ENCODE measurements at regions not wholly inside any gene's neighbourhood (a gene's known extent, or its start where the extent isn't known, plus 50 kb on each side); places are given as distances from the start of the nearest gene placed in this dataset.

DNA sequence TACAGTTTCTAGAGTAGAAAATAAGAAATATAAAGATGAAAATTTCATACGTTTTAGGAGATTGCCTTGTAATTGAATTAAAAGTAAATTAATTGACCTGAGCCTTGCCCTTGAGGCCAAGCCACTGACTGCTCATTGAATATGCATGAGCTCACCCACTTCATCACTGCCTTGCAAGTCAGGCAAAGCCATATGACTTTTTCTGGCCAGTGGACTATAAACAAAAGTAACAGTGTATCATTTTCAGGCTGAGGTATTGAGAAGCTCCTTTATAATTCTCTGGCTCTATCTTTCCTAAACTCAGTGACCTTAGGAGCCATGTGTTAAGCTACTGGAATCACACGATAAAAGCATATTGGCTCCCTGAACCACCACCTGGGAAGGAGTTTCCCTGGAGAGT lies 369.3 kb downstream of the NUAK1 start:
- TF ChIP-seq EZH2 (IDR thresholded peaks at IDR 0.05; ENCODE audit: borderline replicate concordance, low read length), result no peak
- H2AFZ ChIP-seq (ENCODE audit: low read length), result no peak overlapping the region

GRCh38 chr12:105773471-105773870 lies 365.3 kb downstream of the NUAK1 start:
- TF ChIP-seq, protein P1, sequence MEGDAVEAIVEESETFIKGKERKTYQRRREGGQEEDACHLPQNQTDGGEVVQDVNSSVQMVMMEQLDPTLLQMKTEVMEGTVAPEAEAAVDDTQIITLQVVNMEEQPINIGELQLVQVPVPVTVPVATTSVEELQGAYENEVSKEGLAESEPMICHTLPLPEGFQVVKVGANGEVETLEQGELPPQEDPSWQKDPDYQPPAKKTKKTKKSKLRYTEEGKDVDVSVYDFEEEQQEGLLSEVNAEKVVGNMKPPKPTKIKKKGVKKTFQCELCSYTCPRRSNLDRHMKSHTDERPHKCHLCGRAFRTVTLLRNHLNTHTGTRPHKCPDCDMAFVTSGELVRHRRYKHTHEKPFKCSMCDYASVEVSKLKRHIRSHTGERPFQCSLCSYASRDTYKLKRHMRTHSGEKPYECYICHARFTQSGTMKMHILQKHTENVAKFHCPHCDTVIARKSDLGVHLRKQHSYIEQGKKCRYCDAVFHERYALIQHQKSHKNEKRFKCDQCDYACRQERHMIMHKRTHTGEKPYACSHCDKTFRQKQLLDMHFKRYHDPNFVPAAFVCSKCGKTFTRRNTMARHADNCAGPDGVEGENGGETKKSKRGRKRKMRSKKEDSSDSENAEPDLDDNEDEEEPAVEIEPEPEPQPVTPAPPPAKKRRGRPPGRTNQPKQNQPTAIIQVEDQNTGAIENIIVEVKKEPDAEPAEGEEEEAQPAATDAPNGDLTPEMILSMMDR (IDR thresholded peaks at IDR 0.05; ENCODE audit: low read length), result no peak
- no peak for TF ChIP-seq EZH2 (IDR thresholded peaks at IDR 0.05; ENCODE audit: borderline replicate concordance, low read length)
- Histone ChIP-seq H4K20me1 (ENCODE audit: insufficient read depth, low read length) (no peaks in the 10 kb centered on the region), H3K27me3 (ENCODE audit: insufficient read depth, low read length) (no peaks in the 10 kb centered on the region), H2AFZ (ENCODE audit: low read length) (no peak overlapping the region), H3F3A (ENCODE audit: insufficient read depth, low read length) (no peaks in the 10 kb centered on the region), H3K9me2 (ENCODE audit: low read depth, low read length) (no peaks in the 10 kb centered on the region), H3K27ac (ENCODE audit: low read depth, low read length, poor library complexity, severe bottlenecking) (no peak overlapping the region), H3K9ac (ENCODE audit: low read length) (no peak overlapping the region), H3K9me3 (ENCODE audit: low read length) (no peaks in the 10 kb centered on the region), H3K4me1 (ENCODE audit: insufficient read depth, low read length, severe bottlenecking) (no peaks in the 10 kb centered on the region), H3K36me3 (ENCODE audit: insufficient read depth, low read length) (no peaks in the 10 kb centered on the region), H3K4me2 (ENCODE audit: low read length) (no peak overlapping the region), H3K4me3 (ENCODE audit: low read depth, low read length, poor library complexity, severe bottlenecking) (no peak overlapping the region), H3K79me2 (ENCODE audit: insufficient read depth, low read length) (no peaks in the 10 kb centered on the region)

More for the DNA sequence above, 369.3 kb downstream of the NUAK1 start:
- Histone ChIP-seq H3K36me3 (ENCODE audit: insufficient read depth, low read length) (no peaks in the 10 kb centered on the region), H3K79me2 (ENCODE audit: insufficient read depth, low read length) (no peaks in the 10 kb centered on the region), H3K27me3 (ENCODE audit: insufficient read depth, low read length) (no peaks in the 10 kb centered on the region), H3K9me3 (ENCODE audit: low read length) (no peaks in the 10 kb centered on the region), H4K20me1 (ENCODE audit: insufficient read depth, low read length) (no peaks in the 10 kb centered on the region), H3K9ac (ENCODE audit: low read length) (no peak overlapping the region), H3K27ac (ENCODE audit: low read depth, low read length, poor library complexity, severe bottlenecking) (no peak overlapping the region), H3K9me2 (ENCODE audit: low read depth, low read length) (no peaks in the 10 kb centered on the region), H3K4me2 (ENCODE audit: low read length) (no peak overlapping the region), H3F3A (ENCODE audit: insufficient read depth, low read length) (no peaks in the 10 kb centered on the region), H3K4me1 (ENCODE audit: insufficient read depth, low read length, severe bottlenecking) (no peaks in the 10 kb centered on the region), H3K4me3 (ENCODE audit: low read depth, low read length, poor library complexity, severe bottlenecking) (no peak overlapping the region)

DNA sequence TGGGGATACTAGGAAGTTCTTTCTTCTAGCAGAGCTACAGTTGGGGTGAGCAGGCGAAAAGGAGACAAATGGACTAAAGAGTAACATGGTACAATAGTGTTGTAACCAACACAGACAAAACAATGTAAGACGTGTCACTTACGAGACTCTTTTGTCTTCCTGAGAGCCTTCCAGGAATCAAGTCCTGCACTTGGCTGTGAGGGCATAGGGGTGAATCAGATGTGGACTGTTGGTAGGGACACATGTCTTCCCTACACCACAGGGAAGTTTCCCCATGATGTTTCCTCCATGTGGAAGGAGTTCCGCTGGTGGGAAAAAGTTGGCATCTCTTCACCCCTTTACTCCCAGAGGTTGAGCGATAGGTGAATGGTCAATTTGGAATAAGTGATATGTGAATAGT lies 364.7 kb downstream of the NUAK1 start:
- no peak overlapping the region for H3K9ac ChIP-seq (ENCODE audit: low read length)
- no peaks in the 10 kb centered on the region for H3K27me3 ChIP-seq (ENCODE audit: insufficient read depth, low read length)
- H3F3A ChIP-seq (ENCODE audit: insufficient read depth, low read length), result no peaks in the 10 kb centered on the region
- no peaks in the 10 kb centered on the region for H3K9me3 ChIP-seq (ENCODE audit: low read length)
- no peaks in the 10 kb centered on the region for H4K20me1 ChIP-seq (ENCODE audit: insufficient read depth, low read length)
- H2AFZ ChIP-seq (ENCODE audit: low read length), result no peak overlapping the region
- H3K79me2 ChIP-seq (ENCODE audit: insufficient read depth, low read length), result no peaks in the 10 kb centered on the region
- TF ChIP-seq, protein P1 (IDR thresholded peaks at IDR 0.05; ENCODE audit: low read length), result no peak
- TF ChIP-seq EZH2 (IDR thresholded peaks at IDR 0.05; ENCODE audit: borderline replicate concordance, low read length), result no peak
- no peaks in the 10 kb centered on the region for H3K36me3 ChIP-seq (ENCODE audit: insufficient read depth, low read length)
- H3K4me3 ChIP-seq (ENCODE audit: low read depth, low read length, poor library complexity, severe bottlenecking), result no peak overlapping the region
- no peak overlapping the region for H3K4me2 ChIP-seq (ENCODE audit: low read length)
- no peaks in the 10 kb centered on the region for H3K4me1 ChIP-seq (ENCODE audit: insufficient read depth, low read length, severe bottlenecking)
- H3K27ac ChIP-seq (ENCODE audit: low read depth, low read length, poor library complexity, severe bottlenecking), result no peak overlapping the region
- H3K9me2 ChIP-seq (ENCODE audit: low read depth, low read length), result no peaks in the 10 kb centered on the region

GRCh38 chr12:105775343-105775742 lies 363.4 kb downstream of the NUAK1 start:
- Histone ChIP-seq H3K79me2 (ENCODE audit: insufficient read depth, low read length) (no peaks in the 10 kb centered on the region), H3K27ac (ENCODE audit: low read depth, low read length, poor library complexity, severe bottlenecking) (no peak overlapping the region), H3K4me1 (ENCODE audit: insufficient read depth, low read length, severe bottlenecking) (no peaks in the 10 kb centered on the region), H3K9ac (ENCODE audit: low read length) (no peak overlapping the region), H3K9me3 (ENCODE audit: low read length) (no peaks in the 10 kb centered on the region), H3K36me3 (ENCODE audit: insufficient read depth, low read length) (no peaks in the 10 kb centered on the region), H3F3A (ENCODE audit: insufficient read depth, low read length) (no peaks in the 10 kb centered on the region), H3K4me2 (ENCODE audit: low read length) (no peak overlapping the region), H4K20me1 (ENCODE audit: insufficient read depth, low read length) (no peaks in the 10 kb centered on the region), H3K9me2 (ENCODE audit: low read depth, low read length) (no peaks in the 10 kb centered on the region), H3K27me3 (ENCODE audit: insufficient read depth, low read length) (no peaks in the 10 kb centered on the region), H2AFZ (ENCODE audit: low read length) (no peak overlapping the region), H3K4me3 (ENCODE audit: low read depth, low read length, poor library complexity, severe bottlenecking) (no peak overlapping the region)
- no peak for TF ChIP-seq EZH2 (IDR thresholded peaks at IDR 0.05; ENCODE audit: borderline replicate concordance, low read length)
- TF ChIP-seq, protein P1 (IDR thresholded peaks at IDR 0.05; ENCODE audit: low read length), result no peak

Data from OCI-LY1 (cell line).